ENCODE measurements at regions not wholly inside any gene's neighbourhood (a gene's known extent, or its start where the extent isn't known, plus 50 kb on each side); places are given as distances from the start of the nearest gene placed in this dataset.

DNA sequence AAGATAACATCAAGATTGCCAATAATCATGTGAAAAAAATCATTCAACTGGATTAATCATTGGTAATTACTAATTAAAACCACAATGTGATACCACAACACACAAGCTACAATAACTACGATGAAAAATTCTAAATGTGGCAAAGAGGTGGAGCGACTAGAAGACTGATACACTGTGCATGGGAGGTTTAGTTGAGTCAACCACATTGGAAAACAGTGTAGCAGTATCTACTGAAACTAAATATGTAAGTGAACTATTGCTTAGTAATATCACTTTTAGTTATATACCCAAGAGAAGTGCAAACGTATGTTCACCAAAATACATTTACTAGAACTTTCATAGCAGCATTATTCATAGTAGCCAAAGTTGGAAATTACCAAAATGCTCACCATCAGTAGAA lies 359.9 kb downstream of the ETS1 start:
- Histone ChIP-seq H4K20me1 (ENCODE audit: insufficient read depth, low read length) (no peaks in the 10 kb centered on the region), H3K79me2 (ENCODE audit: insufficient read depth, low read depth, low read length) (no peaks in the 10 kb centered on the region), H3K4me2 (ENCODE audit: low read length) (no peak overlapping the region), H2AFZ (ENCODE audit: low read length) (no peak overlapping the region), H3K36me3 (ENCODE audit: insufficient read depth, low read length) (no peaks in the 10 kb centered on the region), H3K9me3 (ENCODE audit: low read length) (no peaks in the 10 kb centered on the region), H3K27ac (ENCODE audit: low read depth, low read length, poor library complexity, severe bottlenecking) (no peak overlapping the region), H3K4me1 (ENCODE audit: insufficient read depth, low read length, poor library complexity, severe bottlenecking) (no peaks in the 10 kb centered on the region), H3K4me3 (ENCODE audit: low read depth, low read length, poor library complexity, severe bottlenecking) (no peak overlapping the region), H3K9me2 (ENCODE audit: insufficient read depth, low read length) (no peaks in the 10 kb centered on the region)
- intact Hi-C loops (cut with micrococcal nuclease; ENCODE audit: unreplicated experiment): no loop called here
- TF ChIP-seq, protein P1, sequence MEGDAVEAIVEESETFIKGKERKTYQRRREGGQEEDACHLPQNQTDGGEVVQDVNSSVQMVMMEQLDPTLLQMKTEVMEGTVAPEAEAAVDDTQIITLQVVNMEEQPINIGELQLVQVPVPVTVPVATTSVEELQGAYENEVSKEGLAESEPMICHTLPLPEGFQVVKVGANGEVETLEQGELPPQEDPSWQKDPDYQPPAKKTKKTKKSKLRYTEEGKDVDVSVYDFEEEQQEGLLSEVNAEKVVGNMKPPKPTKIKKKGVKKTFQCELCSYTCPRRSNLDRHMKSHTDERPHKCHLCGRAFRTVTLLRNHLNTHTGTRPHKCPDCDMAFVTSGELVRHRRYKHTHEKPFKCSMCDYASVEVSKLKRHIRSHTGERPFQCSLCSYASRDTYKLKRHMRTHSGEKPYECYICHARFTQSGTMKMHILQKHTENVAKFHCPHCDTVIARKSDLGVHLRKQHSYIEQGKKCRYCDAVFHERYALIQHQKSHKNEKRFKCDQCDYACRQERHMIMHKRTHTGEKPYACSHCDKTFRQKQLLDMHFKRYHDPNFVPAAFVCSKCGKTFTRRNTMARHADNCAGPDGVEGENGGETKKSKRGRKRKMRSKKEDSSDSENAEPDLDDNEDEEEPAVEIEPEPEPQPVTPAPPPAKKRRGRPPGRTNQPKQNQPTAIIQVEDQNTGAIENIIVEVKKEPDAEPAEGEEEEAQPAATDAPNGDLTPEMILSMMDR (conservative IDR thresholded peaks at IDR 0.05; ENCODE audit: low read length): no peak
- no peak for TF ChIP-seq EZH2phosphoT487 (IDR thresholded peaks at IDR 0.05; ENCODE audit: borderline replicate concordance, low read depth, low read length)
- no TSS peak for BruUV-seq (replicated peaks)
- ChIA-PET POLR2A (no interaction called here), CTCF (ENCODE audit: unreplicated experiment) (no interaction called here)
- DNase-seq (ENCODE audit: low spot score): no peak

DNA sequence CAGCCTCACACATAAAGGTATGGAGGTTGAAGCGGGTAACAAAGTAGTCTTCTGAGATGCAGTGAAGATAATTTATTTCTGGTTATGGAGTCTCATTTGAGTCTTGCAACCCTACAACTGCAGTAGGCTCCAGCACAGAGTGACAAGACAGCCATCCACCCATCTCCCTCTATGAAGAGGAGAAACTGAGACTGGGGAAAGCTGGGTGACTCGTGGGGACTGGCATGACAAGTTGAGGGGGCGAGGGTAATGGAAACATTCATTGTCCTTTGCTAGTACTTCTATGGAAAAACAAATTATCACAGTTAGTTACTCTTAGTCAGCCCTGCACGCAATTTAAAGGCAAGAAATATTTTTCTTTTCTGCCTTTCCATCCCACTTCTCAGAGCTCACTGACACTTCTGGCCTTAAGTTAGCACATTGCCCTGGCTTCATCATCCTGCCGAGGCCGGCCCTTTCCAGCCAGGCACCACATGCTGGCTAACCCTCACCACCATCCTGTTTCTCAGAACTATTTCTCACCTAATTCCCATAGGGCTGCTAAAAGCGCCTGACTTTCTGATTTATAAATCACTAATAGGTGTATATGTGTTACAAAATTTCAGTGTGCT lies 361.1 kb downstream of the ETS1 start:
- Histone ChIP-seq H3K79me2 (ENCODE audit: insufficient read depth, low read depth, low read length) (no peaks in the 10 kb centered on the region), H3K4me3 (ENCODE audit: low read depth, low read length, poor library complexity, severe bottlenecking) (no peak overlapping the region), H3K4me2 (ENCODE audit: low read length) (no peak overlapping the region), H3K9me3 (ENCODE audit: low read length) (no peaks in the 10 kb centered on the region), H3K27ac (ENCODE audit: low read depth, low read length, poor library complexity, severe bottlenecking) (no peak overlapping the region), H4K20me1 (ENCODE audit: insufficient read depth, low read length) (no peaks in the 10 kb centered on the region), H2AFZ (ENCODE audit: low read length) (no peak overlapping the region), H3K4me1 (ENCODE audit: insufficient read depth, low read length, poor library complexity, severe bottlenecking) (no peaks in the 10 kb centered on the region), H3K9me2 (ENCODE audit: insufficient read depth, low read length) (no peaks in the 10 kb centered on the region), H3K36me3 (ENCODE audit: insufficient read depth, low read length) (no peaks in the 10 kb centered on the region)
- intact Hi-C loops (cut with micrococcal nuclease; ENCODE audit: unreplicated experiment): no loop called here
- BruUV-seq (replicated peaks): no TSS peak
- ChIA-PET CTCF (ENCODE audit: unreplicated experiment) (no interaction called here), POLR2A (interaction anchor here (0.6 kb wide), 1 partner anchor 487 kb away, joined by 3 read pairs; no protein-coding TSS in a partner anchor)
- no peak for DNase-seq (ENCODE audit: low spot score)
- no peak for TF ChIP-seq EZH2phosphoT487 (IDR thresholded peaks at IDR 0.05; ENCODE audit: borderline replicate concordance, low read depth, low read length)
- TF ChIP-seq, protein P1 (conservative IDR thresholded peaks at IDR 0.05; ENCODE audit: low read length): no peak

DNA sequence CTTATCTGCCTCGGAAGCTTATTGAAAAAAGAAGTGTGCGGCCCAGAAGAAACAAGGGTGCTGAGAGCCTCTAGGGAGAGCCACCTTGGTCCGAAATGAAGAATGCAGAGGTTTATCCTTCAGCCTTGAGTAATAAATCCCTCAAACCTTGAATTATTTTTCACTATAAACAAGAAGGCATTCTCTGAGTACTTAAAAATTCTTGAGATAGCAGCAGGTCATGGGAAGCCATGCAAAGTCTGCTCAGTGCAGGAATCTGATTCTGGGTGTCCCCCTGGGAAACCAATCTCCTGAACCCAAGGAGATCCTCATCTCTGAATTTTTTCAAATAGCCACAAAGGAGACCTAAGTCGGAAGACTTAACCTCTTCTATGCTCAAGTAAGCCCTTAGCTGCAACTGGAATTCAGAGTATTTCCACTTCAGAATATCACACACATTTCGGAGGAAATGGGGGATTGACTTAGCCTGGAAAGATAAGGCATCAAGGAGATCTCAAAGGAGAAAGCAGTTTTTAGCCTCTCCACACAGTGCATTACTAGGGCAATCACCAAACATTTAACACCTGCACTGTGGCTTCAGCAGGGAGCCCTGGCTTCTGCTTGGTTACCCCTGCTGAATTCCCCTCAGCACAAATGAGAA lies 365.0 kb downstream of the ETS1 start:
- Histone ChIP-seq H3K4me3 (ENCODE audit: low read depth, low read length, poor library complexity, severe bottlenecking) (no peak overlapping the region), H3K9me2 (ENCODE audit: insufficient read depth, low read length) (no peaks in the 10 kb centered on the region), H3K4me2 (ENCODE audit: low read length) (no peak overlapping the region), H3K79me2 (ENCODE audit: insufficient read depth, low read depth, low read length) (no peaks in the 10 kb centered on the region), H4K20me1 (ENCODE audit: insufficient read depth, low read length) (no peaks in the 10 kb centered on the region), H3K9me3 (ENCODE audit: low read length) (no peaks in the 10 kb centered on the region), H2AFZ (ENCODE audit: low read length) (no peak overlapping the region), H3K4me1 (ENCODE audit: insufficient read depth, low read length, poor library complexity, severe bottlenecking) (no peaks in the 10 kb centered on the region), H3K36me3 (ENCODE audit: insufficient read depth, low read length) (no peaks in the 10 kb centered on the region), H3K27ac (ENCODE audit: low read depth, low read length, poor library complexity, severe bottlenecking) (no peak overlapping the region)
- CTCF ChIA-PET (ENCODE audit: unreplicated experiment): no interaction called here
- POLR2A ChIA-PET: no interaction called here
- DNase-seq (ENCODE audit: low spot score): no peak
- TF ChIP-seq EZH2phosphoT487 (IDR thresholded peaks at IDR 0.05; ENCODE audit: borderline replicate concordance, low read depth, low read length): no peak
- TF ChIP-seq, protein P1 (conservative IDR thresholded peaks at IDR 0.05; ENCODE audit: low read length): no peak
- intact Hi-C loops (cut with micrococcal nuclease; ENCODE audit: unreplicated experiment): no loop called here
- BruUV-seq (replicated peaks): no TSS peak
